IMR-90 (cell line): ENCODE measurements at regions not wholly inside any gene's neighbourhood (a gene's known extent, or its start where the extent isn't known, plus 50 kb on each side); places are given as distances from the start of the nearest gene placed in this dataset.

Experiments
- CTCF ChIP-seq: conservative IDR thresholded peaks from 2 replicates; pipeline ENCODE4 v1.5.1; 2012; ENCODE audit warnings: mild to moderate bottlenecking, low read depth, low read length, improper control_type of control experiment
- POLR2A ChIP-seq: IDR thresholded peaks from 2 replicates; pipeline ENCODE4 v1.6.1; 2012; ENCODE audit warnings: mild to moderate bottlenecking, low read depth, low read length

DNA sequence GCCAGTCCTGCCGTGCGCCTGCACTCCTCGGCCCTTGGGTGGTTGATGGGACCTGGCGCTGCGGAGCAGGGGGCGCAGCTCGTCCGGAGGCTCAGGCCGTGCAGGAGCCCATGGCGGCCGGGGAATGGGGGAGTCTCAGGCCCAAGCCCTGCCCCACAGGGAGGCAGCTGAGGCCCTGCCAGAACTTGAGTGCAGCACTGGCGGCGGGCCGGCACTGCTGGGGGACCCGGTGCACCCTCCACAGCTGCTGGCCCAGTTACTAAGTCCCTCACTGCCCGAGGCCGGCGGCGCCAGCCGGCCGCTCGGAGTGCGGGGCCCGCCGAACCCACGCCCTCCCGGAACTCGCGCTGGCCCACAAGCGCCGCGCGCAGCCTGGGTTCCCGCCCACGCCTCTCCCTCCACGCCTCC, 190.9 kb upstream of the MME start:
- no peak for TF ChIP-seq POLR2A
- no peak for TF ChIP-seq CTCF
